GM23338 (cell line): ENCODE measurements at regions not wholly inside any gene's neighbourhood (a gene's known extent, or its start where the extent isn't known, plus 50 kb on each side); places are given as distances from the start of the nearest gene placed in this dataset.

Source experiments
- ATAC-seq: fragments of 200-7000 bp; cut with Tn5 transposase; 3 replicates; pipeline ENCODE4 v1.9.1; 2020
- DNase-seq: peaks from one replicate; pipeline ENCODE4 v3.0.0-alpha.2; 2015; ENCODE audit warnings: low spot score
- H2AFZ ChIP-seq: fragments of 200-600 bp; sonication (generic); 2 replicates; pipeline ENCODE4 v1.8.0; 2016; ENCODE audit warnings: antibody characterized with exemption, mild to moderate bottlenecking, moderate library complexity
- H3F3A ChIP-seq: fragments of 200-600 bp; sonication (generic); replicated peaks from 2 replicates; pipeline ENCODE4 v1.8.0; 2017; ENCODE audit warnings: antibody characterized with exemption, mixed run types, low read depth
- H3K27ac ChIP-seq: fragments of 200-600 bp; sonication (generic); 2 replicates; pipeline ENCODE4 v1.6.1; 2016; ENCODE audit warnings: low read depth
- H3K27me3 ChIP-seq: fragments of 200-600 bp; sonication (generic); 2 replicates; pipeline ENCODE4 v1.8.0; 2016; ENCODE audit warnings: mild to moderate bottlenecking, mixed run types, moderate library complexity; ENCODE audit not compliant: insufficient read depth
- H3K36me3 ChIP-seq: fragments of 200-600 bp; sonication (generic); 2 replicates; pipeline ENCODE4 v1.8.0; 2016; ENCODE audit warnings: mild to moderate bottlenecking; ENCODE audit not compliant: insufficient read depth
- H3K4me1 ChIP-seq: fragments of 200-600 bp; sonication (generic); 2 replicates; pipeline ENCODE4 v1.8.0; 2016; ENCODE audit warnings: mild to moderate bottlenecking, moderate library complexity; ENCODE audit not compliant: insufficient read depth
- H3K4me2 ChIP-seq: fragments of 200-600 bp; sonication (generic); 2 replicates; pipeline ENCODE4 v1.7.1; 2017; ENCODE audit warnings: mixed run types
- H3K4me3 ChIP-seq: fragments of 200-600 bp; sonication (generic); 2 replicates; pipeline ENCODE4 v1.6.1; 2016; ENCODE audit warnings: mixed run types
- H3K79me2 ChIP-seq: fragments of 200-600 bp; sonication (generic); replicated peaks from 2 replicates; pipeline ENCODE4 v1.8.0; 2017; ENCODE audit warnings: mild to moderate bottlenecking; ENCODE audit not compliant: insufficient read depth
- H3K9me2 ChIP-seq: fragments of 200-600 bp; sonication (generic); 2 replicates; pipeline ENCODE4 v1.8.0; 2017; ENCODE audit not compliant: insufficient read depth
- H4K20me1 ChIP-seq: fragments of 200-600 bp; sonication (generic); replicated peaks from 2 replicates; pipeline ENCODE4 v1.8.0; 2017; ENCODE audit warnings: mild to moderate bottlenecking; ENCODE audit not compliant: insufficient read depth
- H3K27ac Mint-ChIP-seq: 2 replicates; pipeline ENCODE4 v1.8.0; 2020; ENCODE audit warnings: inconsistent platforms, mild to moderate bottlenecking, moderate library complexity, mixed read lengths
- H3K27me3 Mint-ChIP-seq: 3 replicates; pipeline ENCODE4 v1.8.0; 2022; ENCODE audit warnings: low read depth, mild to moderate bottlenecking, moderate library complexity, mixed read lengths, inconsistent platforms; ENCODE audit not compliant: insufficient read depth, poor library complexity
- H3K36me3 Mint-ChIP-seq: 3 replicates; pipeline ENCODE4 v1.8.0; 2021; ENCODE audit warnings: low read depth, mild to moderate bottlenecking, inconsistent platforms, moderate library complexity, mixed read lengths
- H3K4me1 Mint-ChIP-seq: 3 replicates; pipeline ENCODE4 v1.8.0; 2020; ENCODE audit warnings: mild to moderate bottlenecking, inconsistent platforms, mixed read lengths
- H3K4me3 Mint-ChIP-seq: 3 replicates; pipeline ENCODE4 v1.8.0; 2021; ENCODE audit warnings: moderate library complexity, mild to moderate bottlenecking, inconsistent platforms, mixed read lengths
- H3K9me3 Mint-ChIP-seq: 3 replicates; pipeline ENCODE4 v1.8.0; 2020; ENCODE audit warnings: moderate library complexity, mild to moderate bottlenecking, inconsistent platforms, mixed read lengths
- STAT1 ChIP-seq: IDR thresholded peaks from one replicate; pipeline ENCODE4 v1.6.1; 2016; ENCODE audit warnings: antibody characterized with exemption; ENCODE audit not compliant: unreplicated experiment
- ZNF114 ChIP-seq: fragments of 250-450 bp; sonication (Bioruptor Pico); IDR thresholded peaks from 2 replicates; pipeline ENCODE4 v1.5.0; 2020; ENCODE audit warnings: mild to moderate bottlenecking, moderate library complexity
- ZNF462 ChIP-seq: fragments of 250-450 bp; sonication (Bioruptor Pico); IDR thresholded peaks from 2 replicates; pipeline ENCODE4 v1.5.0; 2020; ENCODE audit warnings: mild to moderate bottlenecking, moderate library complexity

GRCh38 chr1:213376862-213377372 lies 325.9 kb downstream of the RPS6KC1 start:
- Mint-ChIP-seq H3K4me1 (peaks cover 17% of the 10 kb centered on the region), H3K4me3 (no peak overlapping the region), H3K36me3 (no peaks in the 10 kb centered on the region), H3K27ac (no peak overlapping the region), H3K9me3 (no peaks in the 10 kb centered on the region; the same call in 2 of the 3 replicates), H3K27me3 (peaks cover 3% of the 10 kb centered on the region)
- no peaks in the 10 kb centered on the region for H3K79me2 ChIP-seq
- H3K36me3 ChIP-seq = no peaks in the 10 kb centered on the region
- no peaks in the 10 kb centered on the region for H3K9me2 ChIP-seq
- H3K4me2 ChIP-seq = peak overlapping the region; percentile 28; the same call in 1 of the 2 replicates
- peak overlapping the region; percentile 75; the same call in 1 of the 2 replicates for H2AFZ ChIP-seq
- H3K27ac ChIP-seq = no peak overlapping the region
- H3K4me1 ChIP-seq = peaks cover 15% of the 10 kb centered on the region
- TF ChIP-seq ZNF114 (CRISPR knock-in tag) (no peak), ZNF462 (CRISPR knock-in tag) (peak; percentile 74)
- H3F3A ChIP-seq = no peaks in the 10 kb centered on the region
- H3K27me3 ChIP-seq = no peaks in the 10 kb centered on the region
- DNase-seq (peak; percentile 6), ATAC-seq (no peak)
- H4K20me1 ChIP-seq = no peaks in the 10 kb centered on the region
- no peak overlapping the region for H3K4me3 ChIP-seq

- ATAC-seq = no peak
- H3K27ac Mint-ChIP-seq = no peak overlapping the region
- peak overlapping the region; percentile 69; the same call in 1 of the 2 replicates for H2AFZ ChIP-seq
- H3K4me1 Mint-ChIP-seq = peaks cover 10% of the 10 kb centered on the region
- H3F3A ChIP-seq = no peaks in the 10 kb centered on the region
- H3K27ac ChIP-seq = no peak overlapping the region
- H3K4me2 ChIP-seq = no peak overlapping the region
- no peaks in the 10 kb centered on the region; the same call in 2 of the 3 replicates for H3K9me3 Mint-ChIP-seq
- no peaks in the 10 kb centered on the region for H3K36me3 ChIP-seq
- no peaks in the 10 kb centered on the region for H3K27me3 ChIP-seq
- no peak overlapping the region for H3K4me3 Mint-ChIP-seq
- H3K9me2 ChIP-seq = no peaks in the 10 kb centered on the region
- peaks cover 11% of the 10 kb centered on the region for H3K4me1 ChIP-seq
- peaks cover 5% of the 10 kb centered on the region for H3K27me3 Mint-ChIP-seq
- DNase-seq = peak; percentile 11
- H3K36me3 Mint-ChIP-seq = no peaks in the 10 kb centered on the region
- H3K79me2 ChIP-seq = no peaks in the 10 kb centered on the region
- H3K4me3 ChIP-seq = no peak overlapping the region
- no peaks in the 10 kb centered on the region for H4K20me1 ChIP-seq
- TF ChIP-seq STAT1 (no peak), ZNF462 (CRISPR knock-in tag) (no peak)
These were observed 329.8 kb downstream of the RPS6KC1 start for GRCh38 chr1:213380865-213381264.
